Muscle of leg (tissue), 3 donors: ENCODE measurements at regions not wholly inside any gene's neighbourhood (a gene's known extent, or its start where the extent isn't known, plus 50 kb on each side); places are given as distances from the start of the nearest gene placed in this dataset.

Experiments
- DNase-seq: peaks from one replicate; pipeline ENCODE4 v3.0.0; 2013
- H3K27ac ChIP-seq: one replicate; pipeline ENCODE4 v1.5.1; 2013; ENCODE audit warnings: mild to moderate bottlenecking, low read length, control low read depth
- H3K27me3 ChIP-seq: one replicate; pipeline ENCODE4 v1.6.1; 2013; ENCODE audit warnings: low read length; ENCODE audit not compliant: control insufficient read depth, insufficient read depth
- H3K36me3 ChIP-seq: one replicate; pipeline ENCODE4 v1.6.1; 2013; ENCODE audit warnings: low read length; ENCODE audit not compliant: control insufficient read depth, insufficient read depth
- H3K4me1 ChIP-seq: one replicate; pipeline ENCODE4 v1.6.1; 2013; ENCODE audit warnings: low read length; ENCODE audit not compliant: control insufficient read depth, insufficient read depth
- H3K4me3 ChIP-seq: one replicate; pipeline ENCODE4 v1.5.1; 2013; ENCODE audit warnings: low read length, control low read depth
- H3K9me3 ChIP-seq: replicated peaks from 2 replicates; pipeline ENCODE4 v1.6.1; 2013; ENCODE audit warnings: low read depth, low read length; ENCODE audit not compliant: control insufficient read depth
- WGBS: methylation state at CpG from one replicate; pipeline ENCODE4 v1.1.5; 2013; ENCODE audit warnings: missing lambda C conversion rate; ENCODE audit not compliant: insufficient coverage; 5-methylcytosine and 5-hydroxymethylcytosine counted together

- no peak overlapping the region for H3K27ac ChIP-seq
- H3K27me3 ChIP-seq = no peaks in the 10 kb centered on the region
- DNase-seq = no peak
- H3K36me3 ChIP-seq = no peaks in the 10 kb centered on the region
- no peak overlapping the region for H3K4me3 ChIP-seq
- H3K9me3 ChIP-seq = no peaks in the 10 kb centered on the region
- H3K4me1 ChIP-seq = peaks cover 3% of the 10 kb centered on the region
Measured at GRCh38 chr4:100246697-100247096, 56.4 kb upstream of the DDIT4L start.

DNA sequence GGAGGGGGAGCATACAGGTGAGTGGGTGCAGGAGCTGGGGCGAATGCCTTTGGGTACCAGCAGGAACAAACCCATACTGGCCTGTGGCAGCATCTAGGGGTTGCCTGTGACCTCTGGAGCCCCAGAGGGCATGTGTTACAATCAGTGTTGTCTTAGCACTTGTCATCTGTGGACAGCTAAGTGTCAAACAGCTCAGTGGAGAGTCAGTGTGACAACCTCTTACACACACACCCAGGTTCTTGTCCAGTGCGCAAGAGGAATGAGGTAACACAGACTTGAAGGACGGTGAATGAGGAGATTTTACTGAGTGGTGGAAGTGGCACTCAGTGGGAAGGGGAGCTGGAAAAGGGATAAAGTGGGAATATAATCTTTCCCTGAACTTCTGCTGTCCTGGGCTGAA, 54.1 kb upstream of the DDIT4L start:
- peaks cover 3% of the 10 kb centered on the region for H3K4me1 ChIP-seq
- H3K36me3 ChIP-seq = no peaks in the 10 kb centered on the region
- no peaks in the 10 kb centered on the region for H3K27me3 ChIP-seq
- no peak overlapping the region for H3K4me3 ChIP-seq
- 100% methylated on average over 1 of the region's 3 CpGs for WGBS
- H3K9me3 ChIP-seq = no peaks in the 10 kb centered on the region
- no peak overlapping the region for H3K27ac ChIP-seq
- DNase-seq = no peak
